Testis (tissue), 2 donors: ENCODE measurements at regions not wholly inside any gene's neighbourhood (a gene's known extent, or its start where the extent isn't known, plus 50 kb on each side); places are given as distances from the start of the nearest gene placed in this dataset.

Experiments
- CTCF ChIP-seq, 3 experiments: fragments of 450-650 bp in 2 of 3; fragments of 200-600 bp in 1 of 3; sonication (generic) in 1 of 3; IDR thresholded peaks; one replicate each; pipeline ENCODE4 v1.5.1; 2016 to 2019; ENCODE audit warnings: antibody characterized with exemption in 3 of 3, mild to moderate bottlenecking in 2 of 3, moderate library complexity in 1 of 3
- POLR2A ChIP-seq: fragments of 450-650 bp; IDR thresholded peaks from one replicate; pipeline ENCODE4 v1.6.1; 2017; ENCODE audit warnings: antibody characterized with exemption, mild to moderate bottlenecking, moderate library complexity

GRCh38 chr1:238982736-238983135 is 403.6 kb upstream of the CHRM3 start:
- TF ChIP-seq CTCF (IDR thresholded peaks at IDR 0.05) (no peak), POLR2A (no peak)
